HCT116 (cell line): ENCODE measurements at regions not wholly inside any gene's neighbourhood (a gene's known extent, or its start where the extent isn't known, plus 50 kb on each side); places are given as distances from the start of the nearest gene placed in this dataset.

Experiments used
- ATAC-seq: fragments of 200-7000 bp; cut with Tn5 transposase; 2 replicates; pipeline ENCODE4 v1.9.1; 2020; ENCODE audit warnings: mild to moderate bottlenecking, moderate library complexity
- BruUV-seq: library from RNA; stranded (reverse); fragments of 400-500 nt; replicated peaks from 2 replicates; lab custom pipeline; 2021; lab: Mats Ljungman, UMichigan
- CTCF ChIA-PET: fragments of 300-600 bp; sonication (Branson Sonifier 250); formaldehyde crosslinking; loops from one replicate; lab custom pipeline; 2021; ENCODE audit warnings: antibody characterized with exemption; lab: Charles Lee
- POLR2A ChIA-PET: fragments of 300-600, 350-600 bp; sonication (Branson Sonifier 250); formaldehyde crosslinking; loops from one replicate; lab custom pipeline; 2021; ENCODE audit warnings: antibody characterized with exemption; lab: Charles Lee
- RAD21 ChIA-PET, 2 experiments: fragments of 300-600 bp; sonication (Branson Sonifier 250); formaldehyde crosslinking; loops; one replicate each; lab custom pipeline; 2023; ENCODE audit warnings: low total read pairs in 2 of 2; ENCODE audit not compliant: uncharacterized antibody in 2 of 2, unreplicated experiment in 2 of 2, low non-redundant PET in 1 of 2; lab: Charles Lee
- DNase-seq: peaks from one replicate; pipeline ENCODE4 v3.0.0-alpha.2; 2010; ENCODE audit warnings: low read depth, low spot score
- H2AFZ ChIP-seq: fragments of 200-600 bp; shearing (Covaris generic), sonication (generic); 2 replicates; pipeline ENCODE4 v1.6.1; 2017; ENCODE audit warnings: low read depth, mixed run types, mixed read lengths, antibody characterized with exemption, low read length; ENCODE audit not compliant: poor library complexity, severe bottlenecking
- H3K27ac ChIP-seq: 2 replicates; pipeline ENCODE4 v1.5.1; 2012; ENCODE audit warnings: low read depth, low read length
- H3K27me3 ChIP-seq: fragments of 200-600 bp; sonication (generic); 2 replicates; pipeline ENCODE4 v1.6.1; 2016; ENCODE audit warnings: mixed run types, low read length, mixed read lengths; ENCODE audit not compliant: insufficient read depth
- H3K36me3 ChIP-seq, 2 experiments: fragments of 200-500 bp in 1 of 2; fragments of 200-600 bp in 1 of 2; sonication (Bioruptor generic) in 1 of 2; sonication (generic) in 1 of 2; 2 replicates each; pipeline versions ENCODE4 v1.5.1 to v1.6.1; 2014 to 2016; ENCODE audit warnings: low read length in 2 of 2, inconsistent platforms in 1 of 2, mixed read lengths in 1 of 2, mixed run types in 1 of 2; ENCODE audit not compliant: insufficient read depth in 2 of 2, control insufficient read depth in 1 of 2
- H3K4me1 ChIP-seq, 2 experiments: fragments of 200-600 bp in 1 of 2; sonication (generic) in 1 of 2; 2 replicates each; pipeline versions ENCODE4 v1.5.1 to v1.6.1; 2012 to 2017; ENCODE audit warnings: low read length in 2 of 2, inconsistent platforms in 1 of 2, mild to moderate bottlenecking in 1 of 2, mixed read lengths in 1 of 2, mixed run types in 1 of 2, moderate library complexity in 1 of 2; ENCODE audit not compliant: insufficient read depth in 2 of 2, control insufficient read depth in 1 of 2
- H3K4me2 ChIP-seq: fragments of 200-600 bp; sonication (generic); 2 replicates; pipeline ENCODE4 v1.6.1; 2017; ENCODE audit warnings: mixed run types, low read length, mixed read lengths
- H3K4me3 ChIP-seq, 2 experiments: fragments of 200-600 bp in 1 of 2; sonication (generic) in 1 of 2; replicated peaks in 1 of 2; 2 replicates each; pipeline ENCODE4 v1.5.1; 2011 to 2016; ENCODE audit warnings: low read length in 2 of 2, control low read depth in 1 of 2, low read depth in 1 of 2, mild to moderate bottlenecking in 1 of 2, mixed read lengths in 1 of 2, mixed run types in 1 of 2
- H3K79me2 ChIP-seq: fragments of 200-600 bp; sonication (generic); 2 replicates; pipeline ENCODE4 v1.6.1; 2017; ENCODE audit warnings: mild to moderate bottlenecking, mixed run types, low read length, moderate library complexity, mixed read lengths; ENCODE audit not compliant: insufficient read depth
- H3K9ac ChIP-seq: fragments of 200-600 bp; sonication (generic); 2 replicates; pipeline ENCODE4 v1.6.1; 2016; ENCODE audit warnings: low read length, mixed read lengths
- H3K9me2 ChIP-seq: fragments of 200-600 bp; sonication (generic), shearing (Covaris generic); 2 replicates; pipeline ENCODE4 v1.6.1; 2017; ENCODE audit warnings: mixed run types, mild to moderate bottlenecking, moderate library complexity; ENCODE audit not compliant: insufficient read depth
- H3K9me3 ChIP-seq, 2 experiments: fragments of 200-500 bp in 1 of 2; fragments of 200-600 bp in 1 of 2; sonication (Bioruptor generic) in 1 of 2; sonication (generic) in 1 of 2; 2 replicates each; pipeline ENCODE4 v1.6.1; 2014 to 2017; ENCODE audit warnings: low read length in 2 of 2, mixed read lengths in 2 of 2, inconsistent platforms in 1 of 2, low read depth in 1 of 2, mild to moderate bottlenecking in 1 of 2, mixed run types in 1 of 2, moderate library complexity in 1 of 2; ENCODE audit not compliant: control insufficient read depth in 1 of 2, insufficient read depth in 1 of 2
- H4K20me1 ChIP-seq: fragments of 200-600 bp; sonication (generic), shearing (Covaris generic); 2 replicates; pipeline ENCODE4 v1.6.1; 2017; ENCODE audit warnings: mixed run types, mild to moderate bottlenecking, moderate library complexity; ENCODE audit not compliant: insufficient read depth
- CBX3 ChIP-seq: IDR thresholded peaks from 2 replicates; pipeline ENCODE4 v1.6.1; 2012; ENCODE audit warnings: low read depth
- CEBPB ChIP-seq: IDR thresholded peaks from 2 replicates; pipeline ENCODE4 v1.6.1; 2012; ENCODE audit warnings: low read depth
- EGR1 ChIP-seq: IDR thresholded peaks from 2 replicates; pipeline ENCODE4 v1.6.1; 2012; ENCODE audit warnings: low read depth
- ELF1 ChIP-seq: IDR thresholded peaks from 2 replicates; pipeline ENCODE4 v1.6.1; 2012; ENCODE audit warnings: low read depth, borderline replicate concordance
- EZH2 ChIP-seq: fragments of 200-600 bp; sonication (generic); IDR thresholded peaks from 2 replicates; pipeline ENCODE4 v1.6.1; 2017; ENCODE audit warnings: antibody characterized with exemption, mixed run types
- JUND ChIP-seq: IDR thresholded peaks from 2 replicates; pipeline ENCODE4 v1.6.1; 2012
- SIN3A ChIP-seq: IDR thresholded peaks from 2 replicates; pipeline ENCODE4 v1.6.1; 2012; ENCODE audit warnings: low read depth
- SP1 ChIP-seq: IDR thresholded peaks from 2 replicates; pipeline ENCODE4 v1.6.1; 2012; ENCODE audit warnings: low read depth
- SRF ChIP-seq: IDR thresholded peaks from 2 replicates; pipeline ENCODE4 v1.6.1; 2012; ENCODE audit warnings: low read depth
- ZNF274 ChIP-seq: fragments of 200-500 bp; sonication (Bioruptor generic); IDR thresholded peaks from 2 replicates; pipeline ENCODE4 v1.6.1; 2014; ENCODE audit warnings: mild to moderate bottlenecking, low read depth, low read length, inconsistent platforms
- intact Hi-C: fragments of 100-400 bp; cut with micrococcal nuclease; formaldehyde crosslinking; loops from 2 replicates; pipeline ENCODE4 v1.10.0; 2022
- TF ChIP-seq, protein P1 (sequence below): IDR thresholded peaks from 2 replicates; pipeline ENCODE4 v1.6.1; 2012
- TF ChIP-seq, protein P2 (sequence below): IDR thresholded peaks from 2 replicates; pipeline ENCODE4 v1.6.1; 2012
- TF ChIP-seq, protein P3 (sequence below): IDR thresholded peaks from 2 replicates; pipeline ENCODE4 v1.6.1; 2011; ENCODE audit warnings: mild to moderate bottlenecking, low read length, moderate library complexity; ENCODE audit not compliant: insufficient replicate concordance; ENCODE audit errors: extremely low read depth
- TF ChIP-seq, protein P4 (sequence below): IDR thresholded peaks from 2 replicates; pipeline ENCODE4 v1.6.1; 2012; ENCODE audit warnings: low read depth

DNA sequence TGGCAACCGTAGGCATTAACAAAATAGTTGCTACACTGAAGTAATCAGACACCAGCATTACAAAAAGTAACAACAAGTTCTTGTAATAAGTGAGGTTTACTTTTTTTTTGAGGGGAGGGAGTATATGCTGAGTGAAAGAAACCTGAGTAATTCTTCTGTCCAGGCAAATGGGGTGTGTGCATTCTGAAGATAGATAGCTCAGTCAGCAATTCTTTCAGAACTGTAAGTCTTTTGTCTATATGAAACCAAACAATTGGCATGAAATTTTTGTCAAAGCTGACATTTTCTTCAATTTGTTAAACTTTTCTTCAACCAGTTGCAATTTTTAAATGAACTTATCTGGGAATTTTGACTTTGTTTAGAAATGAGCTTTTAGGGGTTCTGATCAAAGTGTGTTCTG is 208.1 kb upstream of the THSD7B start:
- no TSS peak for BruUV-seq
- ATAC-seq: no peak
- TF ChIP-seq CBX3 (no peak), ELF1 (no peak), ZNF274 (no peak), SIN3A (no peak), CEBPB (no peak), SP1 (no peak), EZH2 (no peak), EGR1 (no peak), SRF (no peak), JUND (no peak)
- TF ChIP-seq, protein P1, sequence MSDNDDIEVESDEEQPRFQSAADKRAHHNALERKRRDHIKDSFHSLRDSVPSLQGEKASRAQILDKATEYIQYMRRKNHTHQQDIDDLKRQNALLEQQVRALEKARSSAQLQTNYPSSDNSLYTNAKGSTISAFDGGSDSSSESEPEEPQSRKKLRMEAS: no peak
- TF ChIP-seq, protein P2, sequence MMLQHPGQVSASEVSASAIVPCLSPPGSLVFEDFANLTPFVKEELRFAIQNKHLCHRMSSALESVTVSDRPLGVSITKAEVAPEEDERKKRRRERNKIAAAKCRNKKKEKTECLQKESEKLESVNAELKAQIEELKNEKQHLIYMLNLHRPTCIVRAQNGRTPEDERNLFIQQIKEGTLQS: no peak
- TF ChIP-seq, protein P3, sequence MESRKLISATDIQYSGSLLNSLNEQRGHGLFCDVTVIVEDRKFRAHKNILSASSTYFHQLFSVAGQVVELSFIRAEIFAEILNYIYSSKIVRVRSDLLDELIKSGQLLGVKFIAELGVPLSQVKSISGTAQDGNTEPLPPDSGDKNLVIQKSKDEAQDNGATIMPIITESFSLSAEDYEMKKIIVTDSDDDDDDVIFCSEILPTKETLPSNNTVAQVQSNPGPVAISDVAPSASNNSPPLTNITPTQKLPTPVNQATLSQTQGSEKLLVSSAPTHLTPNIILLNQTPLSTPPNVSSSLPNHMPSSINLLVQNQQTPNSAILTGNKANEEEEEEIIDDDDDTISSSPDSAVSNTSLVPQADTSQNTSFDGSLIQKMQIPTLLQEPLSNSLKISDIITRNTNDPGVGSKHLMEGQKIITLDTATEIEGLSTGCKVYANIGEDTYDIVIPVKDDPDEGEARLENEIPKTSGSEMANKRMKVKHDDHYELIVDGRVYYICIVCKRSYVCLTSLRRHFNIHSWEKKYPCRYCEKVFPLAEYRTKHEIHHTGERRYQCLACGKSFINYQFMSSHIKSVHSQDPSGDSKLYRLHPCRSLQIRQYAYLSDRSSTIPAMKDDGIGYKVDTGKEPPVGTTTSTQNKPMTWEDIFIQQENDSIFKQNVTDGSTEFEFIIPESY: no peak
- TF ChIP-seq, protein P4, sequence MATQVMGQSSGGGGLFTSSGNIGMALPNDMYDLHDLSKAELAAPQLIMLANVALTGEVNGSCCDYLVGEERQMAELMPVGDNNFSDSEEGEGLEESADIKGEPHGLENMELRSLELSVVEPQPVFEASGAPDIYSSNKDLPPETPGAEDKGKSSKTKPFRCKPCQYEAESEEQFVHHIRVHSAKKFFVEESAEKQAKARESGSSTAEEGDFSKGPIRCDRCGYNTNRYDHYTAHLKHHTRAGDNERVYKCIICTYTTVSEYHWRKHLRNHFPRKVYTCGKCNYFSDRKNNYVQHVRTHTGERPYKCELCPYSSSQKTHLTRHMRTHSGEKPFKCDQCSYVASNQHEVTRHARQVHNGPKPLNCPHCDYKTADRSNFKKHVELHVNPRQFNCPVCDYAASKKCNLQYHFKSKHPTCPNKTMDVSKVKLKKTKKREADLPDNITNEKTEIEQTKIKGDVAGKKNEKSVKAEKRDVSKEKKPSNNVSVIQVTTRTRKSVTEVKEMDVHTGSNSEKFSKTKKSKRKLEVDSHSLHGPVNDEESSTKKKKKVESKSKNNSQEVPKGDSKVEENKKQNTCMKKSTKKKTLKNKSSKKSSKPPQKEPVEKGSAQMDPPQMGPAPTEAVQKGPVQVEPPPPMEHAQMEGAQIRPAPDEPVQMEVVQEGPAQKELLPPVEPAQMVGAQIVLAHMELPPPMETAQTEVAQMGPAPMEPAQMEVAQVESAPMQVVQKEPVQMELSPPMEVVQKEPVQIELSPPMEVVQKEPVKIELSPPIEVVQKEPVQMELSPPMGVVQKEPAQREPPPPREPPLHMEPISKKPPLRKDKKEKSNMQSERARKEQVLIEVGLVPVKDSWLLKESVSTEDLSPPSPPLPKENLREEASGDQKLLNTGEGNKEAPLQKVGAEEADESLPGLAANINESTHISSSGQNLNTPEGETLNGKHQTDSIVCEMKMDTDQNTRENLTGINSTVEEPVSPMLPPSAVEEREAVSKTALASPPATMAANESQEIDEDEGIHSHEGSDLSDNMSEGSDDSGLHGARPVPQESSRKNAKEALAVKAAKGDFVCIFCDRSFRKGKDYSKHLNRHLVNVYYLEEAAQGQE: no peak
- TF ChIP-seq, all 23 proteins: peak for 0
- H3K27ac ChIP-seq: no peak overlapping the region
- no peaks in the 10 kb centered on the region for H3K9me3 ChIP-seq
- CTCF ChIA-PET: no interaction called here
- peaks cover 30% of the 10 kb centered on the region for H3K27me3 ChIP-seq
- RAD21 ChIA-PET: no interaction called here
- H3K9ac ChIP-seq: no peak overlapping the region
- no peak overlapping the region for H2AFZ ChIP-seq
- POLR2A ChIA-PET: no interaction called here
- H3K36me3 ChIP-seq: no peaks in the 10 kb centered on the region
- no peaks in the 10 kb centered on the region for H4K20me1 ChIP-seq
- H3K4me1 ChIP-seq: no peaks in the 10 kb centered on the region
- H3K9me2 ChIP-seq: no peaks in the 10 kb centered on the region
- no peaks in the 10 kb centered on the region for H3K79me2 ChIP-seq
- no peak for DNase-seq
- H3K4me3 ChIP-seq: no peak overlapping the region
- intact Hi-C loops: no loop called here
- H3K4me2 ChIP-seq: no peak overlapping the region
